PC-9 (cell line): ENCODE measurements at regions not wholly inside any gene's neighbourhood (a gene's known extent, or its start where the extent isn't known, plus 50 kb on each side); places are given as distances from the start of the nearest gene placed in this dataset.

ENCODE experiments used
- CTCF ChIP-seq: fragments of 200-600 bp; sonication (generic); conservative IDR thresholded peaks from 2 replicates; pipeline ENCODE4 v1.6.1; 2017; ENCODE audit warnings: mixed run types, antibody characterized with exemption, mild to moderate bottlenecking, moderate library complexity
- EZH2 ChIP-seq: fragments of 200-600 bp; sonication (generic); IDR thresholded peaks from 2 replicates; pipeline ENCODE4 v1.8.0; 2017; ENCODE audit warnings: antibody characterized with exemption, low read depth

GRCh38 chr11:127481391-127481790, 480.8 kb upstream of the KIRREL3 start:
- TF ChIP-seq CTCF (no peak), EZH2 (no peak)
